H9 (cell line): ENCODE measurements at regions not wholly inside any gene's neighbourhood (a gene's known extent, or its start where the extent isn't known, plus 50 kb on each side); places are given as distances from the start of the nearest gene placed in this dataset.

Source experiments
- DNase-seq: peaks from one replicate; pipeline ENCODE4 v3.0.0-alpha.2; 2017
- H2AFZ ChIP-seq: one replicate; pipeline ENCODE4 v1.6.1; 2013; ENCODE audit warnings: mild to moderate bottlenecking, low read length, control low read depth, moderate library complexity
- H2AK5ac ChIP-seq: 2 replicates; pipeline ENCODE4 v1.6.1; 2013; ENCODE audit warnings: low read length, control low read depth, mixed read lengths; ENCODE audit not compliant: insufficient read length
- H2BK120ac ChIP-seq: one replicate; pipeline ENCODE4 v1.6.1; 2013; ENCODE audit warnings: low read depth, mild to moderate bottlenecking, low read length, control low read depth, inconsistent platforms; ENCODE audit not compliant: poor library complexity, severe bottlenecking
- H2BK12ac ChIP-seq: 2 replicates; pipeline ENCODE4 v1.6.1; 2013; ENCODE audit warnings: low read length, control low read depth, mixed read lengths, low read depth; ENCODE audit not compliant: insufficient read length
- H2BK15ac ChIP-seq: 2 replicates; pipeline ENCODE4 v1.6.1; 2013; ENCODE audit warnings: low read depth, low read length, control low read depth
- H2BK20ac ChIP-seq: one replicate; pipeline ENCODE4 v1.6.1; 2013; ENCODE audit warnings: low read depth, mild to moderate bottlenecking, low read length, control low read depth, inconsistent platforms; ENCODE audit not compliant: poor library complexity, severe bottlenecking
- H2BK5ac ChIP-seq: 2 replicates; pipeline ENCODE4 v1.6.1; 2013; ENCODE audit warnings: low read length, control low read depth, mixed read lengths; ENCODE audit not compliant: insufficient read length
- H3K14ac ChIP-seq: 2 replicates; pipeline ENCODE4 v1.6.1; 2013; ENCODE audit warnings: low read length, control low read depth; ENCODE audit not compliant: insufficient read depth
- H3K18ac ChIP-seq: 2 replicates; pipeline ENCODE4 v1.6.1; 2013; ENCODE audit warnings: low read depth, mild to moderate bottlenecking, mixed read lengths, low read length, control low read depth; ENCODE audit not compliant: insufficient read length
- H3K23ac ChIP-seq: 2 replicates; pipeline ENCODE4 v1.6.1; 2013; ENCODE audit warnings: low read length, control low read depth, mixed read lengths, low read depth; ENCODE audit not compliant: insufficient read length
- H3K23me2 ChIP-seq: 2 replicates; pipeline ENCODE4 v1.6.1; 2013; ENCODE audit warnings: low read depth, mild to moderate bottlenecking, mixed read lengths, low read length, control low read depth; ENCODE audit not compliant: insufficient read length, poor library complexity, severe bottlenecking
- H3K27ac ChIP-seq: 2 replicates; pipeline ENCODE4 v1.5.1; 2013; ENCODE audit warnings: low read length, control low read depth, mixed read lengths, low read depth; ENCODE audit not compliant: insufficient read length
- H3K27me3 ChIP-seq: 2 replicates; pipeline ENCODE4 v1.6.1; 2013; ENCODE audit warnings: low read length, control low read depth, inconsistent platforms; ENCODE audit not compliant: insufficient read depth
- H3K4ac ChIP-seq: 2 replicates; pipeline ENCODE4 v1.6.1; 2013; ENCODE audit warnings: low read depth, mild to moderate bottlenecking, control low read depth, inconsistent platforms, low read length, moderate library complexity
- H3K4me1 ChIP-seq: 2 replicates; pipeline ENCODE4 v1.6.1; 2013; ENCODE audit warnings: low read length, control low read depth, inconsistent platforms; ENCODE audit not compliant: insufficient read depth
- H3K4me2 ChIP-seq: 2 replicates; pipeline ENCODE4 v1.6.1; 2013; ENCODE audit warnings: low read length, control low read depth, mixed read lengths; ENCODE audit not compliant: insufficient read length, insufficient read depth
- H3K56ac ChIP-seq: 2 replicates; pipeline ENCODE4 v1.6.1; 2013; ENCODE audit warnings: low read depth, mild to moderate bottlenecking, mixed read lengths, low read length, control low read depth; ENCODE audit not compliant: insufficient read length
- H3K79me1 ChIP-seq: 2 replicates; pipeline ENCODE4 v1.6.1; 2013; ENCODE audit warnings: low read depth, mild to moderate bottlenecking, moderate library complexity, low read length, control low read depth, inconsistent platforms; ENCODE audit not compliant: insufficient read depth, poor library complexity, severe bottlenecking
- H3K79me2 ChIP-seq: 2 replicates; pipeline ENCODE4 v1.6.1; 2013; ENCODE audit warnings: low read length, control low read depth, inconsistent platforms; ENCODE audit not compliant: insufficient read depth
- H3K9ac ChIP-seq: 2 replicates; pipeline ENCODE4 v1.6.1; 2013; ENCODE audit warnings: low read length, control low read depth, mixed read lengths; ENCODE audit not compliant: insufficient read length; ENCODE audit errors: extremely low read depth
- H3K9me3 ChIP-seq: one replicate; pipeline ENCODE4 v1.6.1; 2013; ENCODE audit warnings: low read depth, low read length, inconsistent platforms; ENCODE audit not compliant: control insufficient read depth
- H3T11ph ChIP-seq: one replicate; pipeline ENCODE4 v1.6.1; 2013; ENCODE audit warnings: mild to moderate bottlenecking, low read length, control low read depth, inconsistent platforms
- H4K20me1 ChIP-seq: one replicate; pipeline ENCODE4 v1.6.1; 2013; ENCODE audit not compliant: control insufficient read depth, insufficient read length, insufficient read depth
- H4K5ac ChIP-seq: 2 replicates; pipeline ENCODE4 v1.6.1; 2013; ENCODE audit warnings: low read depth, mild to moderate bottlenecking, mixed read lengths, low read length, control low read depth; ENCODE audit not compliant: insufficient read length
- H4K8ac ChIP-seq: replicated peaks from 2 replicates; pipeline ENCODE4 v1.6.1; 2013; ENCODE audit warnings: low read length, control low read depth, mixed read lengths, low read depth; ENCODE audit not compliant: insufficient read length
- H4K91ac ChIP-seq: 2 replicates; pipeline ENCODE4 v1.6.1; 2013; ENCODE audit warnings: low read depth, mild to moderate bottlenecking, moderate library complexity, mixed read lengths, low read length, control low read depth; ENCODE audit not compliant: insufficient read length
- H3K27ac Mint-ChIP-seq, 3 experiments: 2 replicates in 2 of 3; 3 replicates in 1 of 3; pipeline ENCODE4 v1.8.0; 2020 to 2021; ENCODE audit warnings: mixed read lengths in 3 of 3, mild to moderate bottlenecking in 1 of 3, moderate library complexity in 1 of 3
- H3K27me3 Mint-ChIP-seq: 2 replicates; pipeline ENCODE4 v1.8.0; 2021; ENCODE audit warnings: low read depth, mild to moderate bottlenecking, moderate library complexity, mixed read lengths
- H3K36me3 Mint-ChIP-seq, 3 experiments: 2 replicates in 2 of 3; 3 replicates in 1 of 3; pipeline ENCODE4 v1.8.0; 2020 to 2021; ENCODE audit warnings: low read depth in 3 of 3, mixed read lengths in 3 of 3; ENCODE audit not compliant: insufficient read depth in 1 of 3
- H3K4me1 Mint-ChIP-seq, 2 experiments: 2 replicates each; pipeline ENCODE4 v1.8.0; 2020; ENCODE audit warnings: mixed read lengths in 2 of 2
- H3K4me3 Mint-ChIP-seq, 2 experiments: 2 replicates in 1 of 2; 3 replicates in 1 of 2; pipeline ENCODE4 v1.8.0; 2020 to 2021; ENCODE audit warnings: mild to moderate bottlenecking in 2 of 2, mixed read lengths in 2 of 2, moderate library complexity in 1 of 2
- H3K9me3 Mint-ChIP-seq, 2 experiments: 2 replicates in 1 of 2; 3 replicates in 1 of 2; pipeline ENCODE4 v1.8.0; 2020; ENCODE audit warnings: mild to moderate bottlenecking in 2 of 2, mixed read lengths in 2 of 2, moderate library complexity in 1 of 2
- CTCF ChIP-seq: fragments of 200-600 bp; sonication (generic); conservative IDR thresholded peaks from 3 replicates; pipeline ENCODE4 v1.8.0; 2021; ENCODE audit warnings: antibody characterized with exemption, mild to moderate bottlenecking
- WGBS: extraction: QIAGEN DNeasy Blood & Tissue Kit; methylation state at CpG from one replicate; pipeline ENCODE4 v1.1.7; 2013; ENCODE audit warnings: missing lambda C conversion rate, low lambda C conversion rate, mixed read lengths; ENCODE audit not compliant: insufficient read length; ENCODE audit errors: extremely low coverage; 5-methylcytosine and 5-hydroxymethylcytosine counted together

- H3K27ac Mint-ChIP-seq: no peak overlapping the region
- H3K79me1 ChIP-seq: no peaks in the 10 kb centered on the region
- no peak overlapping the region for H2AFZ ChIP-seq
These were observed 504.6 kb downstream of the KCTD8 start for GRCh38 chr4:43943998-43944397.

More at GRCh38 chr4:43943998-43944397, 504.6 kb downstream of the KCTD8 start:
- Histone ChIP-seq H3K9ac (no peak overlapping the region), H3K4me2 (no peak overlapping the region), H3K18ac (no peak overlapping the region), H2BK5ac (no peak overlapping the region), H3K4ac (no peak overlapping the region), H3T11ph (no peak overlapping the region), H3K14ac (no peak overlapping the region), H4K8ac (no peak overlapping the region), H2AK5ac (no peak overlapping the region), H3K56ac (no peak overlapping the region), H2BK20ac (no peak overlapping the region), H2BK120ac (no peak overlapping the region), H2BK12ac (no peak overlapping the region), H3K27ac (no peak overlapping the region), H3K79me2 (no peaks in the 10 kb centered on the region), H4K91ac (no peak overlapping the region), H3K4me1 (no peaks in the 10 kb centered on the region), H3K9me3 (no peaks in the 10 kb centered on the region), H3K23ac (no peak overlapping the region), H2BK15ac (no peak overlapping the region), H3K27me3 (no peaks in the 10 kb centered on the region), H3K23me2 (no peaks in the 10 kb centered on the region), H4K5ac (no peak overlapping the region), H4K20me1 (no peaks in the 10 kb centered on the region)
- TF ChIP-seq CTCF: no peak
- WGBS: no CpG with 5 or more reads among the region's 1 CpG
- DNase-seq: no peak
- H3K4me1 Mint-ChIP-seq: peaks cover 0 to 4% of the 10 kb centered on the region in 2 experiments; a peak in 2 of 4 replicates
- no peaks in the 10 kb centered on the region for H3K27me3 Mint-ChIP-seq
- H3K36me3 Mint-ChIP-seq: peaks cover 0 to 4% (median 0%) of the 10 kb centered on the region in 3 experiments; a peak in 1 of 7 replicates
- no peaks in the 10 kb centered on the region for H3K9me3 Mint-ChIP-seq
- H3K4me3 Mint-ChIP-seq: no peak overlapping the region
